GM10248 (cell line): ENCODE measurements at regions not wholly inside any gene's neighbourhood (a gene's known extent, or its start where the extent isn't known, plus 50 kb on each side); places are given as distances from the start of the nearest gene placed in this dataset.

Source experiments
- CTCF ChIA-PET: fragments of 300-600 bp; sonication (Branson Sonifier 250); formaldehyde crosslinking; extraction: SDS; loops from one replicate; lab custom pipeline; 2021; ENCODE audit warnings: antibody characterized with exemption; lab: Yijun Ruan, JAX
- POLR2A ChIA-PET: fragments of 350-650 bp; sonication (Branson Sonifier 250); formaldehyde crosslinking; extraction: SDS; loops from one replicate; lab custom pipeline; 2020; ENCODE audit warnings: antibody characterized with exemption; lab: Yijun Ruan, JAX
- DNase-seq: peaks from one replicate; pipeline ENCODE4 v3.0.0; 2012; ENCODE audit errors: extremely low spot score
- CTCF ChIP-seq: IDR thresholded peaks from 2 replicates; pipeline ENCODE4 v1.5.1; 2012; ENCODE audit warnings: mild to moderate bottlenecking, low read depth; ENCODE audit errors: extremely low read depth, missing control alignments, control extremely low read depth

- CTCF ChIA-PET = no interaction called here
These were observed 173.3 kb downstream of the FGF18 start for GRCh38 chr5:171592736-171593135.

GRCh38 chr5:171593401-171593800 lies 174.0 kb downstream of the FGF18 start:
- TF ChIP-seq CTCF = no peak
- ChIA-PET CTCF (no interaction called here), POLR2A (no interaction called here)
- DNase-seq = no peak

More at GRCh38 chr5:171592736-171593135, 173.3 kb downstream of the FGF18 start:
- DNase-seq = no peak
- no peak for TF ChIP-seq CTCF
- POLR2A ChIA-PET = no interaction called here

GRCh38 chr5:171593976-171594375 lies 174.5 kb downstream of the FGF18 start:
- ChIA-PET CTCF (no interaction called here), POLR2A (no interaction called here)
- no peak for TF ChIP-seq CTCF
- no peak for DNase-seq

GRCh38 chr5:171595401-171595800 lies 176.0 kb downstream of the FGF18 start:
- ChIA-PET CTCF (interaction anchor here (0.7 kb wide), 1 partner anchor 16 kb away, joined by 3 read pairs; no protein-coding TSS in a partner anchor), POLR2A (no interaction called here)
- no peak for TF ChIP-seq CTCF

GRCh38 chr5:171595801-171596231 lies 176.4 kb downstream of the FGF18 start:
- POLR2A ChIA-PET = no interaction called here
- TF ChIP-seq CTCF = no peak
- CTCF ChIA-PET = interaction anchor here (0.7 kb wide), 1 partner anchor 15 kb away, joined by 3 read pairs; no protein-coding TSS in a partner anchor
- no peak for DNase-seq

More at GRCh38 chr5:171595401-171595800, 176.0 kb downstream of the FGF18 start:
- DNase-seq = no peak

- POLR2A ChIA-PET = no interaction called here
- CTCF ChIA-PET = no interaction called here
- DNase-seq = no peak
These were observed 177.0 kb downstream of the FGF18 start for GRCh38 chr5:171596391-171596878.

More at GRCh38 chr5:171596391-171596878, 177.0 kb downstream of the FGF18 start:
- no peak for TF ChIP-seq CTCF
